Mesothelial cell of epicardium (in vitro differentiated cells): ENCODE measurements at regions not wholly inside any gene's neighbourhood (a gene's known extent, or its start where the extent isn't known, plus 50 kb on each side); places are given as distances from the start of the nearest gene placed in this dataset.
A peak's percentile ranks its signal among the peaks of the same experiment; 100 is the strongest.
"Not testable (repeated sequence)": the region's sequence is repeated elsewhere in the genome, so short reads cannot be mapped to it uniquely, and the experiment has no call there.

ENCODE experiments used
- DNase-seq, 2 experiments: peaks; one replicate each; pipeline ENCODE4 v3.0.0; 2021; ENCODE audit warnings: low spot score in 2 of 2; ENCODE audit not compliant: unreplicated experiment in 2 of 2
- H3K27ac Mint-ChIP-seq: 2 replicates; pipeline ENCODE4 v1.8.0; 2021; ENCODE audit warnings: mixed read lengths
- H3K27me3 Mint-ChIP-seq: 2 replicates; pipeline ENCODE4 v1.8.0; 2021; ENCODE audit warnings: low read depth, mixed read lengths
- H3K36me3 Mint-ChIP-seq: 2 replicates; pipeline ENCODE4 v1.8.0; 2021; ENCODE audit warnings: mixed read lengths
- H3K4me1 Mint-ChIP-seq: 2 replicates; pipeline ENCODE4 v1.8.0; 2021; ENCODE audit warnings: mixed read lengths
- H3K4me3 Mint-ChIP-seq: 2 replicates; pipeline ENCODE4 v1.8.0; 2021; ENCODE audit warnings: mild to moderate bottlenecking, moderate library complexity, mixed read lengths
- H3K9me3 Mint-ChIP-seq: 2 replicates; pipeline ENCODE4 v1.8.0; 2021; ENCODE audit warnings: mixed read lengths
- TF ChIP-seq, protein P1 (sequence below): fragments of 200-600 bp; sonication (generic); IDR thresholded peaks from one replicate; pipeline ENCODE4 v1.5.0; 2021; ENCODE audit warnings: antibody characterized with exemption; ENCODE audit not compliant: unreplicated experiment

DNA sequence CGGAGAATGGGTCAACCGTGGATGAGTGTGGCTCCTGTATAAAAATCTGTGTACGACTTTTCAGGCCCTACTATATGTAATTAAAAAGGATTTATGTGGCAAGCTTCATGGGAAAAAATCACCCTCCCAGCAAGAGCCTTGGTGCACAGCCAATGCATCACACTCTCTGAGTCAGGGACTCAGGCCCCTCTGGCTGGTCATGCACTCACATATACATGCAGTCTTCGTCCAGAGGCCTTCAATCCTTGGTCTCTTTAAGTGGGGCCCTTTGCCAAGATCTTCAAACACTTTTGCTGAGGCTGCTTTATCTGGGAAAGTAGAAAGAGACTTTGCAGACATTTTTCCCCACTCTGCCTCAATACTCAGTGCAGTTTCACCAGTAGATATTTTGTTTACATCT, 311.4 kb upstream of the FSTL5 start:
- no peak for DNase-seq
- H3K4me1 Mint-ChIP-seq = peaks cover 3% of the 10 kb centered on the region
- H3K27me3 Mint-ChIP-seq = no peaks in the 10 kb centered on the region
- no peak overlapping the region for H3K27ac Mint-ChIP-seq
- no peak overlapping the region for H3K4me3 Mint-ChIP-seq
- peaks cover 16% of the 10 kb centered on the region for H3K9me3 Mint-ChIP-seq
- H3K36me3 Mint-ChIP-seq = no peaks in the 10 kb centered on the region
- TF ChIP-seq, protein P1, sequence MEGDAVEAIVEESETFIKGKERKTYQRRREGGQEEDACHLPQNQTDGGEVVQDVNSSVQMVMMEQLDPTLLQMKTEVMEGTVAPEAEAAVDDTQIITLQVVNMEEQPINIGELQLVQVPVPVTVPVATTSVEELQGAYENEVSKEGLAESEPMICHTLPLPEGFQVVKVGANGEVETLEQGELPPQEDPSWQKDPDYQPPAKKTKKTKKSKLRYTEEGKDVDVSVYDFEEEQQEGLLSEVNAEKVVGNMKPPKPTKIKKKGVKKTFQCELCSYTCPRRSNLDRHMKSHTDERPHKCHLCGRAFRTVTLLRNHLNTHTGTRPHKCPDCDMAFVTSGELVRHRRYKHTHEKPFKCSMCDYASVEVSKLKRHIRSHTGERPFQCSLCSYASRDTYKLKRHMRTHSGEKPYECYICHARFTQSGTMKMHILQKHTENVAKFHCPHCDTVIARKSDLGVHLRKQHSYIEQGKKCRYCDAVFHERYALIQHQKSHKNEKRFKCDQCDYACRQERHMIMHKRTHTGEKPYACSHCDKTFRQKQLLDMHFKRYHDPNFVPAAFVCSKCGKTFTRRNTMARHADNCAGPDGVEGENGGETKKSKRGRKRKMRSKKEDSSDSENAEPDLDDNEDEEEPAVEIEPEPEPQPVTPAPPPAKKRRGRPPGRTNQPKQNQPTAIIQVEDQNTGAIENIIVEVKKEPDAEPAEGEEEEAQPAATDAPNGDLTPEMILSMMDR = no peak

DNA sequence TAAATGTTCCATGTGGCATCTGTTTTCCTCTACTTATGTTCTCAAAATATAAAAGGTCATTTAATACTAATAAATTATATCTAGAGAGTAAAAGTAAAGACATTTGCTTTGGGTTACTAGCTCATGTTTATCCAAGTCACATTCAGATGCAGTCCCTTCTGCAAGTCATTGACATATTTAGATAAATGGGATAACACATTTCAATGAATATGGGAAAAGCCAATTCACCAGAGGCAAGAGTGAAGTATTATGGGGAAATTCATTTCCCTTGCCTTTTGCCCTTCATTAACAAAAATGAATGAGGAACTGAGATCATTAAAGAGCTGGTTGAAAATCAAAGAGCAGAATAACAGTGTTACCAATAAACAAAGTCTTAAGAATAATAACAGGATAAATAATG, 306.2 kb upstream of the FSTL5 start:
- TF ChIP-seq, protein P1 = no peak
- Mint-ChIP-seq H3K36me3 (no peaks in the 10 kb centered on the region), H3K27me3 (peaks cover 3% of the 10 kb centered on the region), H3K27ac (no peak overlapping the region), H3K9me3 (no peaks in the 10 kb centered on the region), H3K4me3 (no peak overlapping the region), H3K4me1 (peaks cover 8% of the 10 kb centered on the region)
- DNase-seq = no peak

DNA sequence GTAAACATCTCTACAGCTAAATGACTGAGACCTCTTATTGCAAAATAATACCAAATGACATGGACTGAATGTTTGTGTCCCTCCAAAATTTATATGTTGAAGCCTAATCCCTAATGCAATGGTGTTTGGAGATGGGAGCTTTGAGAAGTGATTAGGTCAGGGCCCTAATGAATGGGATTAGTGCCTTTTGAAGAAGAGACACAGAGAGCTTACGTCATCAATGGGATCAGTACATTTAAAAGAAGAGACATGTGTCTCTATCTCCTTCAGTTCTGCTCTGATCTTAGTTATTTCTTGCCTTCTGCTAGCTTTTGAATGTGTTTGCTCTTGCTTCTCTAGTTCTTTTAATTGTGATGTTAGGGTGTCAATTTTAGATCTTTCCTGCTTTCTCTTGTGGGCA, 301.6 kb upstream of the FSTL5 start:
- H3K36me3 Mint-ChIP-seq, DNase-seq, H3K27ac Mint-ChIP-seq, H3K4me3 Mint-ChIP-seq, H3K27me3 Mint-ChIP-seq, H3K9me3 Mint-ChIP-seq, H3K4me1 Mint-ChIP-seq: not testable (repeated sequence)

DNA sequence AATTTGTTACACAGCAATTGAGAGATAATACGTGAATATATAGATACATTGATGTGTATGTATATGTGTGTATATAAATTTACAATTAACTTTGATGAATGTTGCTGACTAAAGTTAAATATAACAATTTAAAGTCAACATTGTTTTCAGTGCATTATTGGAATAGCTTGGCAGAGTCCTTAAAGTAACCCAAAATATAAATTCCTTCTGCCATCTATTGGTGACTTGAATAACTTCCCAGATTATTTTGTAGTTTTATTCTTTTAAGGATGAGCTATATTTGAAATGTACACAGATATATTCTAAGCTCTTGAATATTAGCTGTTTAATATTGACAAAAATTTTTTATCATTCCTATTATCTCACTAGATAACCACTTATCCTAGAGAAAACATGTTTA, 298.2 kb upstream of the FSTL5 start:
- Mint-ChIP-seq H3K4me3 (no peak overlapping the region), H3K27me3 (peaks cover 12% of the 10 kb centered on the region), H3K36me3 (no peaks in the 10 kb centered on the region), H3K4me1 (no peaks in the 10 kb centered on the region), H3K27ac (no peak overlapping the region), H3K9me3 (peaks cover 7% of the 10 kb centered on the region)
- TF ChIP-seq, protein P1 = peak; percentile 30
- DNase-seq = no peak

DNA sequence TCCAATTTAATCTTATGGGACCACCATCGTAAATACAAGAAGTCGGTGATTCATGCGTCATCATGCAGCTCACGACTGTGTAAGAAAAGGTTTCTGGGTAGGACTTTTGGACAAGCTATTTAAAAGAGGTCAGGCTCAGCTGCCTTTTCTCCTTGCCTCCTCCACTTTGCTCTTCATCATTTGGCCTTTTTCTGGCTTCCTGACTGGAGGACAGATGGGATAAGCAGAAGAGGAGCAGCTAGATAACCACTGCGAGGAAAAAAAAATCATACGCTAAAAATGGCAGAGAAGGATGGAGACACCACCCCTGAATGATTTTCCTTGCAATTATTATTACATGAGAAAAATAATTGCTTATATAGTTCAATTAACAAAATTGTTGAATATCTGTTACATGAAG, 294.3 kb upstream of the FSTL5 start:
- Mint-ChIP-seq H3K27me3 (peaks cover 6% of the 10 kb centered on the region), H3K9me3 (peaks cover 7% of the 10 kb centered on the region), H3K27ac (no peak overlapping the region), H3K36me3 (no peaks in the 10 kb centered on the region), H3K4me1 (no peaks in the 10 kb centered on the region), H3K4me3 (no peak overlapping the region)
- DNase-seq = no peak
- TF ChIP-seq, protein P1 = no peak

DNA sequence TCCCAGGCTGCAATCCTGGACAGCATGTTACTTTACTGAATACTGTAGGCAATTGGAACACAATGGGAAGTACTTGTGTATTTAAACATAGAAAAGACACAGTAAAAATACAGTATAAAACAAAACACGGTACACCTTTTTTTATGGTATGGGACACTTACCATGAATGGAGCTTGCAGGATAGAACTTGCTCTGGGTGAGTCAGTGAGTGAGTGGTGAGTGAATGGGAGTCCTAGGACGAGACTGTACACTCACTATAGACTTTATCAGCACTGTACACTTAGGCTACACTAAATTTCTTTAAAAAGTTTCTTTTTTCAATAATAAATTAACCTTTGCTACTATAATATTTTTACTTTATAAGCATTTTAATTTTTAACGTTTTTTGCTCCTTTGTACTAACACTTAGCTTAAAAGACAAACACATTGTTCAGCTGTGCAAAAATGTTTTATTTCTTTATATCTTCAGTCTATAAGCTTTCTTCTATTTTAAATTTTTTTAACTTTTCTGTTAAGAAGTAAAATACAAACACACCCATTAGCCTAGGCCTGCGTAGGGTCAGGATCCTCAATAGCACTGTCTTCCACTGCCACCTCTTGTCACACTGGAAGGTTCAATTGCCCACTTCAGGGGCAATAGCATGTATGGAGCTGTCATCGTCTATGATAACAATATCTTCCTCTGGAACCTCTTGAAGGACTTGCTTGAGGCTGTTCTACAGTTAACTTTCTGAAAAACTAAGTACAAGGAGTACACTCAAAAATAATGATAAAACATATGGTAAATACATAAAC, 293.5 kb upstream of the FSTL5 start:
- Mint-ChIP-seq H3K4me3 (no peak overlapping the region), H3K27ac (no peak overlapping the region), H3K36me3 (no peaks in the 10 kb centered on the region), H3K27me3 (peaks cover 6% of the 10 kb centered on the region), H3K9me3 (peaks cover 7% of the 10 kb centered on the region), H3K4me1 (no peaks in the 10 kb centered on the region)
- TF ChIP-seq, protein P1 = no peak
- DNase-seq = no peak
